Heart left ventricle (tissue), 13 donors: ENCODE measurements at regions not wholly inside any gene's neighbourhood (a gene's known extent, or its start where the extent isn't known, plus 50 kb on each side); places are given as distances from the start of the nearest gene placed in this dataset.

Source experiments
- POLR2A ChIP-seq, 2 donors: fragments of 450-650 bp; IDR thresholded peaks; one replicate each; pipeline ENCODE4 v1.6.1; 2017; ENCODE audit warnings: antibody characterized with exemption in 2 of 2, mild to moderate bottlenecking in 2 of 2, moderate library complexity in 2 of 2
- TF ChIP-seq, protein P1 (sequence below), 12 donors: fragments of 200-600 bp; sonication (generic) in 4 of 12; IDR thresholded peaks; one replicate each; pipeline versions ENCODE4 v1.5.0 to v1.8.0; 2018 to 2022; ENCODE audit warnings: antibody characterized with exemption in 12 of 12, mild to moderate bottlenecking in 5 of 12
- donor health status: ischemic (EF 13 %, LVEDD 7.1; RV severe dilation, severe dysfunction).
- donor health status: DM: no; HTN: yes; CAD: no.
- donor health status: DM: no; HTN: no; CAD: no.
- donor health status: ischemic (EF 25% LVEDD 6.9; RV normal size, moderate dysfunction).
- donor health status: ischemic (EF 25% LVEDD 5.7; RV mildly dilated, moderate dysfunction).
- donor health status: ischemic (EF 35%, LVEDD 5.7; RV mildly dilated, moderate dysfunction).
- donor health status: nonischemic (EF 11% LVEDD 7.7; RV severe dilation, severe dysfunction).
- donor health status: DM: yes; HTN: yes; CAD: no.
- donor health status: PGD.
- donor health status: ischemic (EF 29% LVEDD 5.4; RV normal size, mild dysfunction).
- donor health status: nonischemic (EF 23%, LVEDD 6.1; RV moderate dilation, normal function).

DNA sequence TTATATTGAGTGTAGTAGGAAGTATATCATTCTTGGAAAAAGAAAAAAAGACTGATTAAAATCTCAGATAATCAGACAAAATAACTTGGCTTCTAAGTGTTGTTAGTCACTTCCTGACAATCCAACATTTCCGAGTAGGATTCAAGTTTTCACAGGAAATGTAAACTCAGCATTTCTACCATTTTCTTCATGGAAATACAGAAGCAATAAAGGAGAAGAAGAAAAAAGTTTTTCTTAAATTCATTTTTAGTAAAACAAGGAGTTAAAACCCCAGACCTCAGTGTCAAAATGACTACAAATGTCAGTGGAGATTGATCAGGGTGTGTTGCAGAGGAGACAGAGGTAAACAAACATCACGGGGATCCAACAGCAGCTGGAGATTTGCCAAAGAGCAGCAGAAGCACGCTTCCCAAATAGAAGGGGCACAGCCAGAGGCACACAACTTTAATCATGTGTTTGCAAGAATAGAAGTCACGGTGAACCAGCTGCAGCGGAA is 129.3 kb upstream of the FAM9B start:
- TF ChIP-seq POLR2A (IDR thresholded peaks at IDR 0.05), result no peak
- TF ChIP-seq, protein P1, sequence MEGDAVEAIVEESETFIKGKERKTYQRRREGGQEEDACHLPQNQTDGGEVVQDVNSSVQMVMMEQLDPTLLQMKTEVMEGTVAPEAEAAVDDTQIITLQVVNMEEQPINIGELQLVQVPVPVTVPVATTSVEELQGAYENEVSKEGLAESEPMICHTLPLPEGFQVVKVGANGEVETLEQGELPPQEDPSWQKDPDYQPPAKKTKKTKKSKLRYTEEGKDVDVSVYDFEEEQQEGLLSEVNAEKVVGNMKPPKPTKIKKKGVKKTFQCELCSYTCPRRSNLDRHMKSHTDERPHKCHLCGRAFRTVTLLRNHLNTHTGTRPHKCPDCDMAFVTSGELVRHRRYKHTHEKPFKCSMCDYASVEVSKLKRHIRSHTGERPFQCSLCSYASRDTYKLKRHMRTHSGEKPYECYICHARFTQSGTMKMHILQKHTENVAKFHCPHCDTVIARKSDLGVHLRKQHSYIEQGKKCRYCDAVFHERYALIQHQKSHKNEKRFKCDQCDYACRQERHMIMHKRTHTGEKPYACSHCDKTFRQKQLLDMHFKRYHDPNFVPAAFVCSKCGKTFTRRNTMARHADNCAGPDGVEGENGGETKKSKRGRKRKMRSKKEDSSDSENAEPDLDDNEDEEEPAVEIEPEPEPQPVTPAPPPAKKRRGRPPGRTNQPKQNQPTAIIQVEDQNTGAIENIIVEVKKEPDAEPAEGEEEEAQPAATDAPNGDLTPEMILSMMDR (IDR thresholded peaks at IDR 0.05), result no peak
